NB4 (cell line): ENCODE measurements at regions not wholly inside any gene's neighbourhood (a gene's known extent, or its start where the extent isn't known, plus 50 kb on each side); places are given as distances from the start of the nearest gene placed in this dataset.

Experiments
- MYC ChIP-seq: IDR thresholded peaks from 2 replicates; pipeline ENCODE4 v1.6.1; 2011; ENCODE audit warnings: low read depth, low read length
- TF ChIP-seq, protein P1 (sequence below): IDR thresholded peaks from one replicate; pipeline ENCODE4 v1.5.1; 2012; ENCODE audit warnings: low read depth, low read length

- TF ChIP-seq, protein P1, sequence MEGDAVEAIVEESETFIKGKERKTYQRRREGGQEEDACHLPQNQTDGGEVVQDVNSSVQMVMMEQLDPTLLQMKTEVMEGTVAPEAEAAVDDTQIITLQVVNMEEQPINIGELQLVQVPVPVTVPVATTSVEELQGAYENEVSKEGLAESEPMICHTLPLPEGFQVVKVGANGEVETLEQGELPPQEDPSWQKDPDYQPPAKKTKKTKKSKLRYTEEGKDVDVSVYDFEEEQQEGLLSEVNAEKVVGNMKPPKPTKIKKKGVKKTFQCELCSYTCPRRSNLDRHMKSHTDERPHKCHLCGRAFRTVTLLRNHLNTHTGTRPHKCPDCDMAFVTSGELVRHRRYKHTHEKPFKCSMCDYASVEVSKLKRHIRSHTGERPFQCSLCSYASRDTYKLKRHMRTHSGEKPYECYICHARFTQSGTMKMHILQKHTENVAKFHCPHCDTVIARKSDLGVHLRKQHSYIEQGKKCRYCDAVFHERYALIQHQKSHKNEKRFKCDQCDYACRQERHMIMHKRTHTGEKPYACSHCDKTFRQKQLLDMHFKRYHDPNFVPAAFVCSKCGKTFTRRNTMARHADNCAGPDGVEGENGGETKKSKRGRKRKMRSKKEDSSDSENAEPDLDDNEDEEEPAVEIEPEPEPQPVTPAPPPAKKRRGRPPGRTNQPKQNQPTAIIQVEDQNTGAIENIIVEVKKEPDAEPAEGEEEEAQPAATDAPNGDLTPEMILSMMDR: no peak
- TF ChIP-seq MYC: no peak
Measured at GRCh38 chr4:109352941-109353340, 50.5 kb upstream of the COL25A1 start.
